ENCODE measurements at regions not wholly inside any gene's neighbourhood (a gene's known extent, or its start where the extent isn't known, plus 50 kb on each side); places are given as distances from the start of the nearest gene placed in this dataset.

- Histone ChIP-seq H4K91ac (ENCODE audit: insufficient read depth, low read depth, low read length) (no peak overlapping the region), H3K4me1 (ENCODE audit: control insufficient read depth, insufficient read depth, low read length) (no peaks in the 10 kb centered on the region), H3K79me1 (ENCODE audit: low read depth in 1 of 2, low read length in 2 of 2) (no peaks in the 10 kb centered on the region), H2AK5ac (ENCODE audit: low read depth, low read length) (no peak overlapping the region), H3K23ac (ENCODE audit: low read depth, low read length) (no peak overlapping the region), H2AK9ac (replicated peaks; ENCODE audit: low read depth, low read length, poor library complexity) (no peak overlapping the region), H4K20me1 (ENCODE audit: insufficient read depth, low read length) (no peaks in the 10 kb centered on the region), H3K4me3 (ENCODE audit: insufficient read depth, low read depth, low read length) (no peak overlapping the region), H3K9ac (ENCODE audit: low read depth, low read length) (no peak overlapping the region), H2BK20ac (ENCODE audit: low read depth, low read length) (no peak overlapping the region), H3K27ac (ENCODE audit: insufficient read depth, low read length) (no peak overlapping the region), H3K9me1 (ENCODE audit: insufficient read depth, low read length) (no peaks in the 10 kb centered on the region), H4K5ac (ENCODE audit: low read depth, low read length) (no peak overlapping the region), H3K36me3 (ENCODE audit: control insufficient read depth, insufficient read depth, low read length) (no peaks in the 10 kb centered on the region), H3K56ac (ENCODE audit: extremely low read depth, insufficient read depth, low read length) (no peak overlapping the region), H3K27me3 (ENCODE audit: control insufficient read depth, insufficient read depth, low read length) (no peaks in the 10 kb centered on the region), H3K9me3 (ENCODE audit: control insufficient read depth, insufficient read depth, low read length) (no peaks in the 10 kb centered on the region), H3K4me2 (ENCODE audit: low read depth, low read length) (no peak overlapping the region), H3K14ac (replicated peaks; ENCODE audit: low read depth, low read length) (no peak overlapping the region), H2AFZ (replicated peaks; ENCODE audit: low read length, poor library complexity) (no peak overlapping the region), H2BK120ac (ENCODE audit: low read depth, low read length) (no peak overlapping the region), H2BK15ac (ENCODE audit: low read depth, low read length) (no peak overlapping the region), H3K4ac (ENCODE audit: low read depth, low read length) (no peak overlapping the region), H4K8ac (ENCODE audit: low read depth in 2 of 2, low read length in 2 of 2) (no peak overlapping the region), H3K18ac (ENCODE audit: low read depth, low read length) (no peak overlapping the region), H2BK5ac (ENCODE audit: low read depth, low read length, poor library complexity, severe bottlenecking) (no peak overlapping the region)
- WGBS, 2 experiments (ENCODE audit: extremely low coverage in 2 of 2, insufficient read length in 1 of 2), result no CpG with 5 or more reads among the region's 1 CpG
- TF ChIP-seq BHLHE40 (IDR thresholded peaks at IDR 0.05; ENCODE audit: low read depth, low read length), result no peak
- TF ChIP-seq RCOR1 (IDR thresholded peaks at IDR 0.05; ENCODE audit: insufficient replicate concordance, low read length), result no peak
- peak; percentile 36; the same call in 1 of the 2 replicates for TF ChIP-seq CEBPB (IDR thresholded peaks at IDR 0.05; ENCODE audit: low read depth, low read length)
- BruUV-seq (replicated peaks), result no TSS peak
- POLR2A ChIA-PET (ENCODE audit: unreplicated experiment), result no interaction called here
- peak; percentile 47 for DNase-seq
- intact Hi-C loops (cut with micrococcal nuclease) (no loop called here), dilution Hi-C loops (cut with HindIII; ENCODE audit: low sequenced_read_pairs, unreplicated experiment) (no loop called here), in situ Hi-C loops (cut with MboI; ENCODE audit: low sequenced_read_pairs) (no loop called here)
- CTCF ChIA-PET, result no interaction called here
- no peak for ATAC-seq (ENCODE audit: low read depth)
Measured at GRCh38 chr13:83378908-83379307, 503.4 kb downstream of the SLITRK1 start.

All from IMR-90 (cell line).